H9 (cell line): ENCODE measurements at regions not wholly inside any gene's neighbourhood (a gene's known extent, or its start where the extent isn't known, plus 50 kb on each side); places are given as distances from the start of the nearest gene placed in this dataset.

Source experiments
- DNase-seq: peaks from one replicate; pipeline ENCODE4 v3.0.0-alpha.2; 2017
- H2AFZ ChIP-seq: one replicate; pipeline ENCODE4 v1.6.1; 2013; ENCODE audit warnings: mild to moderate bottlenecking, low read length, control low read depth, moderate library complexity
- H2AK5ac ChIP-seq: 2 replicates; pipeline ENCODE4 v1.6.1; 2013; ENCODE audit warnings: low read length, control low read depth, mixed read lengths; ENCODE audit not compliant: insufficient read length
- H2BK120ac ChIP-seq: one replicate; pipeline ENCODE4 v1.6.1; 2013; ENCODE audit warnings: low read depth, mild to moderate bottlenecking, low read length, control low read depth, inconsistent platforms; ENCODE audit not compliant: poor library complexity, severe bottlenecking
- H2BK12ac ChIP-seq: 2 replicates; pipeline ENCODE4 v1.6.1; 2013; ENCODE audit warnings: low read length, control low read depth, mixed read lengths, low read depth; ENCODE audit not compliant: insufficient read length
- H2BK15ac ChIP-seq: 2 replicates; pipeline ENCODE4 v1.6.1; 2013; ENCODE audit warnings: low read depth, low read length, control low read depth
- H2BK20ac ChIP-seq: one replicate; pipeline ENCODE4 v1.6.1; 2013; ENCODE audit warnings: low read depth, mild to moderate bottlenecking, low read length, control low read depth, inconsistent platforms; ENCODE audit not compliant: poor library complexity, severe bottlenecking
- H2BK5ac ChIP-seq: 2 replicates; pipeline ENCODE4 v1.6.1; 2013; ENCODE audit warnings: low read length, control low read depth, mixed read lengths; ENCODE audit not compliant: insufficient read length
- H3K14ac ChIP-seq: 2 replicates; pipeline ENCODE4 v1.6.1; 2013; ENCODE audit warnings: low read length, control low read depth; ENCODE audit not compliant: insufficient read depth
- H3K18ac ChIP-seq: 2 replicates; pipeline ENCODE4 v1.6.1; 2013; ENCODE audit warnings: low read depth, mild to moderate bottlenecking, mixed read lengths, low read length, control low read depth; ENCODE audit not compliant: insufficient read length
- H3K23ac ChIP-seq: 2 replicates; pipeline ENCODE4 v1.6.1; 2013; ENCODE audit warnings: low read length, control low read depth, mixed read lengths, low read depth; ENCODE audit not compliant: insufficient read length
- H3K23me2 ChIP-seq: 2 replicates; pipeline ENCODE4 v1.6.1; 2013; ENCODE audit warnings: low read depth, mild to moderate bottlenecking, mixed read lengths, low read length, control low read depth; ENCODE audit not compliant: insufficient read length, poor library complexity, severe bottlenecking
- H3K27ac ChIP-seq: 2 replicates; pipeline ENCODE4 v1.5.1; 2013; ENCODE audit warnings: low read length, control low read depth, mixed read lengths, low read depth; ENCODE audit not compliant: insufficient read length
- H3K27me3 ChIP-seq: 2 replicates; pipeline ENCODE4 v1.6.1; 2013; ENCODE audit warnings: low read length, control low read depth, inconsistent platforms; ENCODE audit not compliant: insufficient read depth
- H3K4ac ChIP-seq: 2 replicates; pipeline ENCODE4 v1.6.1; 2013; ENCODE audit warnings: low read depth, mild to moderate bottlenecking, control low read depth, inconsistent platforms, low read length, moderate library complexity
- H3K4me1 ChIP-seq: 2 replicates; pipeline ENCODE4 v1.6.1; 2013; ENCODE audit warnings: low read length, control low read depth, inconsistent platforms; ENCODE audit not compliant: insufficient read depth
- H3K4me2 ChIP-seq: 2 replicates; pipeline ENCODE4 v1.6.1; 2013; ENCODE audit warnings: low read length, control low read depth, mixed read lengths; ENCODE audit not compliant: insufficient read length, insufficient read depth
- H3K56ac ChIP-seq: 2 replicates; pipeline ENCODE4 v1.6.1; 2013; ENCODE audit warnings: low read depth, mild to moderate bottlenecking, mixed read lengths, low read length, control low read depth; ENCODE audit not compliant: insufficient read length
- H3K79me1 ChIP-seq: 2 replicates; pipeline ENCODE4 v1.6.1; 2013; ENCODE audit warnings: low read depth, mild to moderate bottlenecking, moderate library complexity, low read length, control low read depth, inconsistent platforms; ENCODE audit not compliant: insufficient read depth, poor library complexity, severe bottlenecking
- H3K79me2 ChIP-seq: 2 replicates; pipeline ENCODE4 v1.6.1; 2013; ENCODE audit warnings: low read length, control low read depth, inconsistent platforms; ENCODE audit not compliant: insufficient read depth
- H3K9ac ChIP-seq: 2 replicates; pipeline ENCODE4 v1.6.1; 2013; ENCODE audit warnings: low read length, control low read depth, mixed read lengths; ENCODE audit not compliant: insufficient read length; ENCODE audit errors: extremely low read depth
- H3K9me3 ChIP-seq: one replicate; pipeline ENCODE4 v1.6.1; 2013; ENCODE audit warnings: low read depth, low read length, inconsistent platforms; ENCODE audit not compliant: control insufficient read depth
- H3T11ph ChIP-seq: one replicate; pipeline ENCODE4 v1.6.1; 2013; ENCODE audit warnings: mild to moderate bottlenecking, low read length, control low read depth, inconsistent platforms
- H4K20me1 ChIP-seq: one replicate; pipeline ENCODE4 v1.6.1; 2013; ENCODE audit not compliant: control insufficient read depth, insufficient read length, insufficient read depth
- H4K5ac ChIP-seq: 2 replicates; pipeline ENCODE4 v1.6.1; 2013; ENCODE audit warnings: low read depth, mild to moderate bottlenecking, mixed read lengths, low read length, control low read depth; ENCODE audit not compliant: insufficient read length
- H4K8ac ChIP-seq: replicated peaks from 2 replicates; pipeline ENCODE4 v1.6.1; 2013; ENCODE audit warnings: low read length, control low read depth, mixed read lengths, low read depth; ENCODE audit not compliant: insufficient read length
- H4K91ac ChIP-seq: 2 replicates; pipeline ENCODE4 v1.6.1; 2013; ENCODE audit warnings: low read depth, mild to moderate bottlenecking, moderate library complexity, mixed read lengths, low read length, control low read depth; ENCODE audit not compliant: insufficient read length
- H3K27ac Mint-ChIP-seq, 3 experiments: 2 replicates in 2 of 3; 3 replicates in 1 of 3; pipeline ENCODE4 v1.8.0; 2020 to 2021; ENCODE audit warnings: mixed read lengths in 3 of 3, mild to moderate bottlenecking in 1 of 3, moderate library complexity in 1 of 3
- H3K27me3 Mint-ChIP-seq: 2 replicates; pipeline ENCODE4 v1.8.0; 2021; ENCODE audit warnings: low read depth, mild to moderate bottlenecking, moderate library complexity, mixed read lengths
- H3K36me3 Mint-ChIP-seq, 3 experiments: 2 replicates in 2 of 3; 3 replicates in 1 of 3; pipeline ENCODE4 v1.8.0; 2020 to 2021; ENCODE audit warnings: low read depth in 3 of 3, mixed read lengths in 3 of 3; ENCODE audit not compliant: insufficient read depth in 1 of 3
- H3K4me1 Mint-ChIP-seq, 2 experiments: 2 replicates each; pipeline ENCODE4 v1.8.0; 2020; ENCODE audit warnings: mixed read lengths in 2 of 2
- H3K4me3 Mint-ChIP-seq, 2 experiments: 2 replicates in 1 of 2; 3 replicates in 1 of 2; pipeline ENCODE4 v1.8.0; 2020 to 2021; ENCODE audit warnings: mild to moderate bottlenecking in 2 of 2, mixed read lengths in 2 of 2, moderate library complexity in 1 of 2
- H3K9me3 Mint-ChIP-seq, 2 experiments: 2 replicates in 1 of 2; 3 replicates in 1 of 2; pipeline ENCODE4 v1.8.0; 2020; ENCODE audit warnings: mild to moderate bottlenecking in 2 of 2, mixed read lengths in 2 of 2, moderate library complexity in 1 of 2
- WGBS: extraction: QIAGEN DNeasy Blood & Tissue Kit; methylation state at CpG from one replicate; pipeline ENCODE4 v1.1.7; 2013; ENCODE audit warnings: missing lambda C conversion rate, low lambda C conversion rate, mixed read lengths; ENCODE audit not compliant: insufficient read length; ENCODE audit errors: extremely low coverage; 5-methylcytosine and 5-hydroxymethylcytosine counted together
- TF ChIP-seq, protein P1 (sequence below): fragments of 200-600 bp; sonication (generic); conservative IDR thresholded peaks from 3 replicates; pipeline ENCODE4 v1.8.0; 2021; ENCODE audit warnings: antibody characterized with exemption, mild to moderate bottlenecking

DNA sequence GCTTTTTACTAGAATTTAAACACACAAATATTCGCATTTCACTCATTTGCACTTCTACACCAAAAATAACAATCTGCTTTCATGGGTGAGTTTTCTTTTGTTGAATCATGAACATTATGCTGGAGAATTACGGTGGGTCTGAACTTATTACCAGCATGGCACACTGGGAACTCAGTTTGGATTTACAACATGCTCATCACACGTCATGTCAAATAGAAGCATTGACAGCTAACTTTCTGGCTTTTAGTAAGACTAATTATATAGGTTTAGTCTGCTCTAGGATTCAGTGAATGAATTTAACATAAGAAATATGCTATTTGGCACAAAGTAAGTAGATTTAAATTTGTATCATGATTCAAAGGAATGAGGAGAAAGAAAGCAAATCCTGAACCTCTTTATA lies 290.4 kb downstream of the TMEM167A start:
- H3K4ac ChIP-seq: no peak overlapping the region
- TF ChIP-seq, protein P1, sequence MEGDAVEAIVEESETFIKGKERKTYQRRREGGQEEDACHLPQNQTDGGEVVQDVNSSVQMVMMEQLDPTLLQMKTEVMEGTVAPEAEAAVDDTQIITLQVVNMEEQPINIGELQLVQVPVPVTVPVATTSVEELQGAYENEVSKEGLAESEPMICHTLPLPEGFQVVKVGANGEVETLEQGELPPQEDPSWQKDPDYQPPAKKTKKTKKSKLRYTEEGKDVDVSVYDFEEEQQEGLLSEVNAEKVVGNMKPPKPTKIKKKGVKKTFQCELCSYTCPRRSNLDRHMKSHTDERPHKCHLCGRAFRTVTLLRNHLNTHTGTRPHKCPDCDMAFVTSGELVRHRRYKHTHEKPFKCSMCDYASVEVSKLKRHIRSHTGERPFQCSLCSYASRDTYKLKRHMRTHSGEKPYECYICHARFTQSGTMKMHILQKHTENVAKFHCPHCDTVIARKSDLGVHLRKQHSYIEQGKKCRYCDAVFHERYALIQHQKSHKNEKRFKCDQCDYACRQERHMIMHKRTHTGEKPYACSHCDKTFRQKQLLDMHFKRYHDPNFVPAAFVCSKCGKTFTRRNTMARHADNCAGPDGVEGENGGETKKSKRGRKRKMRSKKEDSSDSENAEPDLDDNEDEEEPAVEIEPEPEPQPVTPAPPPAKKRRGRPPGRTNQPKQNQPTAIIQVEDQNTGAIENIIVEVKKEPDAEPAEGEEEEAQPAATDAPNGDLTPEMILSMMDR: no peak
- no peak overlapping the region for H4K5ac ChIP-seq
- peaks cover 4% of the 10 kb centered on the region for H3K4me1 ChIP-seq
- H3K9ac ChIP-seq: no peak overlapping the region
- no peak overlapping the region for H3K4me3 Mint-ChIP-seq
- no peak overlapping the region for H2AFZ ChIP-seq
- H3K14ac ChIP-seq: no peak overlapping the region
- no peak overlapping the region for H3K23ac ChIP-seq
- no peak overlapping the region for H2BK12ac ChIP-seq
- H3K18ac ChIP-seq: no peak overlapping the region
- H3K79me1 ChIP-seq: no peaks in the 10 kb centered on the region
- no peaks in the 10 kb centered on the region for H3K27me3 Mint-ChIP-seq
- no peaks in the 10 kb centered on the region for H3K23me2 ChIP-seq
- H3K27ac Mint-ChIP-seq: no peak overlapping the region
- no peak overlapping the region for H3K4me2 ChIP-seq
- H3K36me3 Mint-ChIP-seq: no peaks in the 10 kb centered on the region
- H2BK20ac ChIP-seq: no peak overlapping the region
- no peak overlapping the region for H4K8ac ChIP-seq
- no peaks in the 10 kb centered on the region for H3K9me3 Mint-ChIP-seq
- H3K79me2 ChIP-seq: no peaks in the 10 kb centered on the region
- H2BK5ac ChIP-seq: no peak overlapping the region
- no peak for DNase-seq
- H3K9me3 ChIP-seq: no peaks in the 10 kb centered on the region
- no peaks in the 10 kb centered on the region for H3K27me3 ChIP-seq
- no peak overlapping the region for H3K56ac ChIP-seq
- no peak overlapping the region for H2AK5ac ChIP-seq
- H2BK15ac ChIP-seq: no peak overlapping the region
- peaks cover 9 to 12% of the 10 kb centered on the region in 2 experiments for H3K4me1 Mint-ChIP-seq
- WGBS: no CpG with 5 or more reads among the region's 3 CpGs
- no peaks in the 10 kb centered on the region for H4K20me1 ChIP-seq
- no peak overlapping the region for H3T11ph ChIP-seq
- H3K27ac ChIP-seq: no peak overlapping the region
- H2BK120ac ChIP-seq: no peak overlapping the region
- no peak overlapping the region for H4K91ac ChIP-seq
